Stomach smooth muscle (tissue), 2 donors: ENCODE measurements at regions not wholly inside any gene's neighbourhood (a gene's known extent, or its start where the extent isn't known, plus 50 kb on each side); places are given as distances from the start of the nearest gene placed in this dataset.

Experiments
- H3K27ac ChIP-seq: one replicate; pipeline ENCODE4 v1.7.0; 2013; ENCODE audit warnings: mild to moderate bottlenecking, low read length, inconsistent platforms
- H3K27me3 ChIP-seq, 2 donors: one replicate each; pipeline ENCODE4 v1.7.0; 2013; ENCODE audit warnings: low read length in 2 of 2; ENCODE audit not compliant: insufficient read depth in 2 of 2, control insufficient read depth in 1 of 2
- H3K36me3 ChIP-seq, 2 donors: one replicate each; pipeline ENCODE4 v1.7.0; 2013; ENCODE audit warnings: low read length in 2 of 2; ENCODE audit not compliant: control insufficient read depth in 2 of 2, insufficient read depth in 2 of 2
- H3K4me1 ChIP-seq: one replicate; pipeline ENCODE4 v1.7.0; 2013; ENCODE audit warnings: low read length; ENCODE audit not compliant: control insufficient read depth, insufficient read depth
- H3K4me3 ChIP-seq, 2 donors: one replicate each; pipeline ENCODE4 v1.7.0; 2013; ENCODE audit warnings: low read length in 2 of 2
- H3K9ac ChIP-seq, 2 donors: one replicate each; pipeline ENCODE4 v1.7.0; 2013; ENCODE audit warnings: low read length in 2 of 2, mild to moderate bottlenecking in 1 of 2
- H3K9me3 ChIP-seq, 2 donors: one replicate each; pipeline ENCODE4 v1.7.0; 2013; ENCODE audit warnings: low read length in 2 of 2; ENCODE audit not compliant: control insufficient read depth in 2 of 2
- donor health status: healthy.
- donor health status: Pancreatic carcinoma.

DNA sequence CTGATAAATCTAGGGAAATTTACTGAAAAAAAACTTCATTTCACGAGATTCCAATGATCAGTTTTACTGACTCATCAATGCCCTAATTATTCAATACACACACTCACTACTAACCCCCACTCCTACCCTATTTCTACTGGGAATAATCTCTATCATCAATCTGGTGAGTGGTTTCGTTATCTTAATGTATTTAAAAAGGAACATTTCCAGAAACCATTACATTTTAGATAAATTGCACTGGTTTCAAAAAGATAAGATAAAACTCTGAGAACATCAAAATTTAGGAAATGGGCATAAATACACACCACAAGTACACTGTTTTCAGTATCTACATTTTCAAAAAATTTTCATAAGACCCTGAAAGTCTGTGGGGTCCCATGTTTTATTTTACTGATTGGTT, 471.4 kb upstream of the PKDCC start:
- Histone ChIP-seq H3K9ac (no peak overlapping the region), H3K9me3 (no peaks in the 10 kb centered on the region), H3K27me3 (peaks cover 0 to 2% of the 10 kb centered on the region in 2 donors), H3K4me3 (no peak overlapping the region), H3K27ac (no peak overlapping the region), H3K36me3 (no peaks in the 10 kb centered on the region), H3K4me1 (no peaks in the 10 kb centered on the region)

- Histone ChIP-seq H3K9ac (no peak overlapping the region), H3K4me1 (no peaks in the 10 kb centered on the region), H3K9me3 (no peaks in the 10 kb centered on the region), H3K36me3 (no peaks in the 10 kb centered on the region), H3K27ac (no peak overlapping the region), H3K4me3 (no peak overlapping the region), H3K27me3 (peaks cover 0 to 2% of the 10 kb centered on the region in 2 donors)
Measured at GRCh38 chr2:41579806-41580205, 468.0 kb upstream of the PKDCC start.

DNA sequence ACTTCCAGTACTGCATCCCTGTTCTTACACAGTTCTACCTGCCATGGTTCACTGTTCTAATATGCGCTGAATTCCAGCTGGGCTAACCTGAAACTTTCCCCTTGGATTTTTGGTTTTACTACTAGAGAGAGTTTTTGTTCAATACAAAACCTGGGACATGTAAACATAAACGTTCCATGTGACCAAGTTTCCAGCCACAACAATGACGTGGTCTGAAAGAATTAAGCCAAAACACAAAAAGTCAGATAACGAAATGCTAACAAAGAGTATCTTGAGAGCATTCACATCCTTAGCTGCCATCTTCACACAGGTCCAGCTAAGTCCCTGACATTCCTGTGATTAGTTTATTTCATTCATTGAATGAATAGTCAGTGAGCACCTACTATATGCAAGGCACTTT, 467.0 kb upstream of the PKDCC start:
- Histone ChIP-seq H3K9me3 (no peaks in the 10 kb centered on the region), H3K4me1 (no peaks in the 10 kb centered on the region), H3K27ac (no peak overlapping the region), H3K9ac (no peak overlapping the region), H3K27me3 (peaks cover 0 to 2% of the 10 kb centered on the region in 2 donors), H3K4me3 (no peak overlapping the region), H3K36me3 (no peaks in the 10 kb centered on the region)

DNA sequence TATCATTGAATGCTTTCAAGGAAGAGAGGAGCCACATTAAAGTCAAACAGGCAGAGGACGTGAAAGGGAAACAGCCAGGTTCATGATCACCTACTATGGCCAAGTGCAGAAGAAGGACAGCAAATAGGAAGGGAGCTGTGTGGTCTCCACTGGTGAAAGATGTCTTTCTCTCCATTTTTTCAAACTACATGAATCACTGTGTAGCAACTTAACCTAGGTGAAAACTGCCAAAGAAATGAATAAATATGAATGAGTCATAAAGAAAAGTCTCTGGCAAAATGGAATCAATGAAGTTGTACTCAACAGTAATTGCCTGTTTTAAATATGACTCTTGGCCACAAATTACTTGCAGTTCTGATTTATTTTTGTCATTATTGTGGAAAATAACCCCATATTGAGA, 452.6 kb upstream of the PKDCC start:
- Histone ChIP-seq H3K27me3 (no peaks in the 10 kb centered on the region), H3K9ac (no peak overlapping the region), H3K36me3 (no peaks in the 10 kb centered on the region), H3K4me1 (peaks cover 3% of the 10 kb centered on the region), H3K4me3 (no peak overlapping the region), H3K27ac (no peak overlapping the region), H3K9me3 (no peaks in the 10 kb centered on the region)

DNA sequence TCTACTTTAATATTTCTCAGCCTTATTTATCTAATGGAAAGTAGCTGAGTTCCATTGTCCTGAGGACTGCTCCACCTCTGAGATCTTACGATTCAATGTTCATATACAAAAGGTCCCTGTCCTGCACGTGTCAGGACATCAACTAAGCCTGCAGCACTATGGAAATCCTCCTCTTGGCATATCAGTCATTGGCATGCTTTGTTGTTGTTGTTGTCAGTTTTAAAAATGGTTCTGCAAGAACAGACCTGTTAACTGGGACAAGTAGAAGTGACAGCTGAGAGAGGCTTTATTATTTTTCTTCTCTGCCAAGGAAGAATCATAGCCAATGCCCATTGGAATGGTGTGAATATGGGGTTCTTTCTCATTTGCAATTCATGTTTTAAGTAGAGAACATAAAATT, 450.1 kb upstream of the PKDCC start:
- Histone ChIP-seq H3K9ac (no peak overlapping the region), H3K4me3 (no peak overlapping the region), H3K36me3 (no peaks in the 10 kb centered on the region), H3K27me3 (no peaks in the 10 kb centered on the region), H3K27ac (no peak overlapping the region), H3K9me3 (no peaks in the 10 kb centered on the region), H3K4me1 (peaks cover 3% of the 10 kb centered on the region)

DNA sequence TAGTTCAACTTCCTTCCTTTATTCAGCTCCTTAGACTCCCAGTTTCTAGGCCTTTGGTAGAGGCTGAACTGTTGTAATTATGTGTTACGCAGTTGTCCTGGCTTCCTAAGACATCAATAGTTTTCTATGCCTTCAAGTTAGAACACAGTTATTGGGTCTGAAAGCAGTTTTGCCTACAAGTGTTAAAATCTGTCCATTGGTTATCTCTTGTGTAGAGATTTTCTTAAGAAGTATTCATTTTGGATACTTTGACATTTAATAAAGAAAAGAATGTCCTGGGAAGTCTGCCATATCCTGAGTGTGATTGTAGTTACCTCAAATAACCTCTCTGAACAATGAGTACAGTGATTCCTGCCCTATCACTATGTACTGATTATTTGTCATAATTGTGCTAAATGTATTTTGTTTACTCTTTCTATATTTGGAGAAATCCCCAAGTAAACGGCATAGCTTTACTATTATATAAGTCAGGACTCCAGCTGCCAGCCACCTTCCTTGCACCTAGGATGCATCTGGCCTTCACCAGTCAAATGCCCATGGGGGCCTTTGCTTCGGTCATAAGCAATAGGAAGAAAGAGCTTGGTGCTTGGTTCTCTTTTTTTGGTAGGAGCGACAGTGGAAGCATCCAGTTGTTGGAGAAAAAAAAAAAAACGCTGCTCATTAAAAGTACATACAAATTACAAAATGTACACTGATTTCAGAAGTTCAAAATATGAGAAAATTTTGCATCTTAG, 449.5 kb upstream of the PKDCC start:
- Histone ChIP-seq H3K27me3 (no peaks in the 10 kb centered on the region), H3K36me3 (no peaks in the 10 kb centered on the region), H3K4me3 (no peak overlapping the region), H3K9ac (no peak overlapping the region), H3K4me1 (peaks cover 3% of the 10 kb centered on the region), H3K27ac (no peak overlapping the region), H3K9me3 (no peaks in the 10 kb centered on the region)

DNA sequence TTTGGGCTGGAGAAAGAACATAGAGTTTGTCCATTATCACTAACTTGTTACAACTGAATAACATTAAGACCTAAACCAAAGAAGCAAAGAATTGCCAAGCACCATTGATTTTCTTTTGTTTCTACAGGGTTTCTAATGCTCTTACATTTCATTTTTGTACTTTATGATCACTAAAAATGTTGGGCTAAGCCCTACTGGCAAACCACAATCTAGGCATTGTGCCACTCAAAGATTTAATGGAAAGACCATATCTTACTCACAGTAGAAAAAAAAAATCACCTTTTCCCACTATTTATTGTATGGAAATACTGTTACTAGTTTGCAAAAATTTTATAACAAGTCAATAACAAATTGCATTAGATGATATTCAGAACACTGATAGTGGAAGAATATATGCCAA, 447.4 kb upstream of the PKDCC start:
- H3K4me3 ChIP-seq: no peak overlapping the region
- peaks cover 3% of the 10 kb centered on the region for H3K4me1 ChIP-seq
- no peak overlapping the region for H3K9ac ChIP-seq
- H3K27ac ChIP-seq: no peak overlapping the region
- H3K9me3 ChIP-seq: no peaks in the 10 kb centered on the region
- no peaks in the 10 kb centered on the region for H3K27me3 ChIP-seq
- no peaks in the 10 kb centered on the region for H3K36me3 ChIP-seq

DNA sequence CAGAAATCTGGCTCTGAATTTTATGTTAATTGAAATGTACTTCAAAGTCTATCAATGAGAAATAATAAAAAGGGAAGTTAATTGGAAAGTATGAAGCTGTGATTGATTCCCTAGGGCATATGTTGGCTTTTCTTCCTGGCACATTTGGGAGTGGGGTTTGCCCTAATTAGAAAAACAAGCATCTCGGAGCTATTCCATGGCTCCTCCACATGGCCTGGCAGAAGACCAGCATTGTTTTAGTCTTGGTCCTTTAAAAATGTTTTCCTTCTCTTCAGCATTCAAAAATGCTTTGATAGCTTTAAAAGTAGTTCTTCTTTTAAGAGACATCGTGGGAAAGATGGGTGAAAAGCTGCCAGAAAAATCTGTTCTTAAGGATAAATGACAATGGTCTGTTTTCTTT, 445.5 kb upstream of the PKDCC start:
- Histone ChIP-seq H3K27ac (no peak overlapping the region), H3K36me3 (no peaks in the 10 kb centered on the region), H3K27me3 (no peaks in the 10 kb centered on the region)

DNA sequence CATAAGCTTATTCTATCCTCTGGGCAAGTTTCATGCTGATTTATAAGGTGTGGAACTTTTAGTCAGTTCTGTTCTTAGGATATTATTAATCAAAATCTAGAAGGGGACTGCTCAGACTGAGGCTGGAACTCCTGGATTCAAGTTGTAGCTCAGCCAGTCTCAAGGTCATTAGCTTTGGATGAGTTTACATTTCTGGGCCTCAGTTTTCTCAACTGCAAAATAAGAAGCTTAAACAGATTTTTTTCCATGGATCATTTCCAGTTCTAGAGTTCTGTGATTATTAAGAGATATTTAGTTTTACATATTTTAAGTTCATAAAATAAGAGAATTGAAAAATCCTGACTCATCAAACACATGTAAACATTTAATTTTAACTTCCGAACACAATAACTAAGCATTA, 442.5 kb upstream of the PKDCC start:
- H3K4me1 ChIP-seq: no peaks in the 10 kb centered on the region
- H3K9ac ChIP-seq: no peak overlapping the region
- H3K9me3 ChIP-seq: no peaks in the 10 kb centered on the region
- H3K27me3 ChIP-seq: no peaks in the 10 kb centered on the region
- H3K4me3 ChIP-seq: no peak overlapping the region
- no peaks in the 10 kb centered on the region for H3K36me3 ChIP-seq
- no peak overlapping the region for H3K27ac ChIP-seq

More for the DNA sequence above, 445.5 kb upstream of the PKDCC start:
- Histone ChIP-seq H3K9ac (no peak overlapping the region), H3K4me3 (no peak overlapping the region), H3K4me1 (peaks cover 3% of the 10 kb centered on the region), H3K9me3 (no peaks in the 10 kb centered on the region)

DNA sequence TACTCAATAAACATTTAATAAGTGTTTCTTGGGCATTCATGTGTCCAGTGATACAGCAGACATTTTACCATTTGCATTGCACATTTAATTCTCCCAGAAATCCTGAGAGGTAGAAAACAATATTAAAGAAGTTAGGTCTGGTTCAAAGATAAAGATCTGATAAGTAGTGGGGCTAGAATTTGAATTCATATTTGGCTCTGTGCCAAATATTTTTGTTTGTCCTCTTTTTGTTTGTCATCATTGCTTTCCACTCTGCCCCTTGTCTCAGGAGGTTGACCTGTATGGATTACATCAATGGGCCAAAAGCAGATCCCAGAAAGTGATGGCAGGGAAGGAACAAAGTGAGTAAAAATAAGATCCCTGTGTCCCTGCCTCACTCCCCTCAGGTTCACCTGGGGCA, 441.9 kb upstream of the PKDCC start:
- Histone ChIP-seq H3K36me3 (no peaks in the 10 kb centered on the region), H3K27ac (no peak overlapping the region), H3K9me3 (no peaks in the 10 kb centered on the region)

GRCh38 chr2:41610501-41611190, 437.2 kb upstream of the PKDCC start:
- H3K9me3 ChIP-seq: no peaks in the 10 kb centered on the region
- no peak overlapping the region for H3K9ac ChIP-seq
- no peaks in the 10 kb centered on the region for H3K36me3 ChIP-seq
- H3K27ac ChIP-seq: peak overlapping the region; percentile 0
- peak overlapping the region in 1 of 2 donors; percentile 5 for H3K4me3 ChIP-seq
- no peaks in the 10 kb centered on the region for H3K27me3 ChIP-seq
- H3K4me1 ChIP-seq: peaks cover 2% of the 10 kb centered on the region

More for the DNA sequence above, 441.9 kb upstream of the PKDCC start:
- Histone ChIP-seq H3K4me1 (no peaks in the 10 kb centered on the region), H3K4me3 (no peak overlapping the region), H3K27me3 (no peaks in the 10 kb centered on the region), H3K9ac (no peak overlapping the region)
